Calu3 (cell line): ENCODE measurements at regions not wholly inside any gene's neighbourhood (a gene's known extent, or its start where the extent isn't known, plus 50 kb on each side); places are given as distances from the start of the nearest gene placed in this dataset.

Experiments
- BruUV-seq: library from RNA; stranded (reverse); fragments of 400-500 nt; replicated peaks from 2 replicates; lab custom pipeline; 2021; lab: Mats Ljungman, UMichigan
- CTCF ChIA-PET: fragments of 300-600 bp; sonication (Branson Sonifier 250); formaldehyde crosslinking; loops from one replicate; lab custom pipeline; 2022; ENCODE audit warnings: antibody characterized with exemption; lab: Charles Lee
- DNase-seq: peaks from one replicate; pipeline ENCODE4 v3.0.0; 2022
- H3K27ac Mint-ChIP-seq: one replicate; pipeline ENCODE4 v1.8.0; 2022; ENCODE audit warnings: mixed read lengths; ENCODE audit not compliant: unreplicated experiment
- H3K27me3 Mint-ChIP-seq: one replicate; pipeline ENCODE4 v1.8.0; 2022; ENCODE audit warnings: mixed read lengths; ENCODE audit not compliant: unreplicated experiment
- H3K36me3 Mint-ChIP-seq: one replicate; pipeline ENCODE4 v1.8.0; 2022; ENCODE audit warnings: mild to moderate bottlenecking, moderate library complexity, mixed read lengths; ENCODE audit not compliant: insufficient read depth, unreplicated experiment
- H3K4me1 Mint-ChIP-seq: one replicate; pipeline ENCODE4 v1.8.0; 2022; ENCODE audit warnings: mild to moderate bottlenecking, low read depth, mixed read lengths; ENCODE audit not compliant: unreplicated experiment
- H3K4me3 Mint-ChIP-seq: one replicate; pipeline ENCODE4 v1.8.0; 2022; ENCODE audit warnings: mild to moderate bottlenecking, low read depth, moderate library complexity, mixed read lengths; ENCODE audit not compliant: unreplicated experiment
- H3K9me3 Mint-ChIP-seq: one replicate; pipeline ENCODE4 v1.8.0; 2022; ENCODE audit warnings: low read depth, mixed read lengths; ENCODE audit not compliant: unreplicated experiment
- CTCF ChIP-seq: fragments of 200-600 bp; IDR thresholded peaks from one replicate; pipeline ENCODE4 v1.8.0; 2022; ENCODE audit warnings: antibody characterized with exemption; ENCODE audit not compliant: unreplicated experiment
- intact Hi-C: fragments of 100-400 bp; cut with micrococcal nuclease; formaldehyde crosslinking; loops from one replicate; pipeline ENCODE4 v1.10.0; 2022; ENCODE audit not compliant: unreplicated experiment

GRCh38 chr7:120207037-120207436, 65.9 kb upstream of the KCND2 start:
- intact Hi-C loops, result no loop called here

GRCh38 chr7:120215654-120216053, 57.3 kb upstream of the KCND2 start:
- Mint-ChIP-seq H3K4me1 (no peaks in the 10 kb centered on the region), H3K4me3 (no peak overlapping the region), H3K27ac (no peak overlapping the region), H3K9me3 (no peaks in the 10 kb centered on the region), H3K36me3 (no peaks in the 10 kb centered on the region), H3K27me3 (no peaks in the 10 kb centered on the region)
- no peak for TF ChIP-seq CTCF
- DNase-seq, result no peak
- BruUV-seq, result no TSS peak
- CTCF ChIA-PET, result no interaction called here
- intact Hi-C loops, result no loop called here

More at GRCh38 chr7:120207037-120207436, 65.9 kb upstream of the KCND2 start:
- DNase-seq, result no peak
- Mint-ChIP-seq H3K4me3 (no peak overlapping the region), H3K27ac (no peak overlapping the region), H3K36me3 (no peaks in the 10 kb centered on the region), H3K9me3 (peaks cover 2% of the 10 kb centered on the region), H3K27me3 (no peaks in the 10 kb centered on the region), H3K4me1 (no peaks in the 10 kb centered on the region)
- CTCF ChIA-PET, result no interaction called here
- BruUV-seq, result no TSS peak
- TF ChIP-seq CTCF, result no peak

GRCh38 chr7:120216947-120217346, 56.0 kb upstream of the KCND2 start:
- DNase-seq, result no peak
- H3K27me3 Mint-ChIP-seq, result no peaks in the 10 kb centered on the region
- intact Hi-C loops, result no loop called here
- no TSS peak for BruUV-seq
- H3K4me1 Mint-ChIP-seq, result no peaks in the 10 kb centered on the region
- CTCF ChIA-PET, result no interaction called here
- no peaks in the 10 kb centered on the region for H3K36me3 Mint-ChIP-seq
- no peak overlapping the region for H3K27ac Mint-ChIP-seq
- no peaks in the 10 kb centered on the region for H3K9me3 Mint-ChIP-seq
- H3K4me3 Mint-ChIP-seq, result no peak overlapping the region
- TF ChIP-seq CTCF, result no peak

GRCh38 chr7:120218712-120219111, 54.3 kb upstream of the KCND2 start:
- CTCF ChIA-PET, result no interaction called here
- no peaks in the 10 kb centered on the region for H3K27me3 Mint-ChIP-seq
- no peak overlapping the region for H3K27ac Mint-ChIP-seq
- no peak for DNase-seq
- no peaks in the 10 kb centered on the region for H3K36me3 Mint-ChIP-seq
- no peak overlapping the region for H3K4me3 Mint-ChIP-seq
- BruUV-seq, result no TSS peak
- no peaks in the 10 kb centered on the region for H3K4me1 Mint-ChIP-seq
- intact Hi-C loops, result no loop called here
- TF ChIP-seq CTCF, result no peak
- no peaks in the 10 kb centered on the region for H3K9me3 Mint-ChIP-seq

- Mint-ChIP-seq H3K4me3 (no peak overlapping the region), H3K27me3 (no peaks in the 10 kb centered on the region), H3K9me3 (no peaks in the 10 kb centered on the region), H3K36me3 (no peaks in the 10 kb centered on the region), H3K27ac (no peak overlapping the region), H3K4me1 (no peaks in the 10 kb centered on the region)
- no peak for DNase-seq
- CTCF ChIA-PET, result no interaction called here
- BruUV-seq, result no TSS peak
- no peak for TF ChIP-seq CTCF
- intact Hi-C loops, result no loop called here
Measured at GRCh38 chr7:120221666-120222065, 51.3 kb upstream of the KCND2 start.
